NCI-H2171 treated with DMSO at 0.1 percent for 48 hours (cell line): ENCODE measurements at regions not wholly inside any gene's neighbourhood (a gene's known extent, or its start where the extent isn't known, plus 50 kb on each side); places are given as distances from the start of the nearest gene placed in this dataset.
"Not testable (repeated sequence)": the region's sequence is repeated elsewhere in the genome, so short reads cannot be mapped to it uniquely, and the experiment has no call there.

Experiments
- DNase-seq: peaks from one replicate; lab custom pipeline; 2025; lab: John Stamatoyannopoulos, UW

DNA sequence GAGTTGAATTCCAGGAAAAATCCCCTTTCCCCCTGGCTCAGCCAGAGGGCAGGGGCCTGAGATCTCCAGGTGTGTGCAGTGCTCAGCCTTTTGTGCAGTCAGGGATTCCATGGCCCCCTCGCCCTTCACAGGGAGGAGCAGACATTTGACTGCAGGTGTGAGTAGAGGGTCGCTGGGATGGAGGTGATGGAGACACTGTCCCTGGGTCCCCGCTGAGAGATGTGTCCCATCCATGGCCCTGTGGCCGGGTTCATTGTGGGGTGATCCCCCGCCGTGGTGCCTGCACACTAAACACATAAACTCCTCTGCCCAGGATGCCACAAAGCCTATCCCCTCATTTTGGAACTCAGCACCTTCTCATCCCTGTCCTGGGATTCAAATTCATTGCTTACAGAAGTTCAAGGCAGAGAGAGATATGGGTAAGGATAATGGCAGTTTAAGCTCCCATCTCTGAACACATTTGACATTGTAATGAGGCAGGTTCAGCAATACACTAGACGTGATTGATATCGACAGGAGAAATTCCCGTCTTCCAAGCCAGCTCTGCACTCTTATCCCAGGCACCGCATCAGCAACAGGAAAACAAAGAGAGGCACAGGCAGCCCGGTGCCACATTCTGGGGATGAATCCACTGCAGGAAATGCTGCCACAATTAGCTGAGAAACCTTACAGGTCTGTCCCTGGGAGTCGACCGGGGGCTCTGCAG lies 55.3 kb upstream of the SFSWAP start:
- DNase-seq: not testable (repeated sequence)

- not testable (repeated sequence) for DNase-seq
These were observed 54.1 kb upstream of the SFSWAP start for GRCh38 chr12:131656796-131657195.

GRCh38 chr12:131658605-131659004 lies 52.3 kb upstream of the SFSWAP start:
- not testable (repeated sequence) for DNase-seq

GRCh38 chr12:131659484-131659883 lies 51.4 kb upstream of the SFSWAP start:
- DNase-seq: not testable (repeated sequence)

DNA sequence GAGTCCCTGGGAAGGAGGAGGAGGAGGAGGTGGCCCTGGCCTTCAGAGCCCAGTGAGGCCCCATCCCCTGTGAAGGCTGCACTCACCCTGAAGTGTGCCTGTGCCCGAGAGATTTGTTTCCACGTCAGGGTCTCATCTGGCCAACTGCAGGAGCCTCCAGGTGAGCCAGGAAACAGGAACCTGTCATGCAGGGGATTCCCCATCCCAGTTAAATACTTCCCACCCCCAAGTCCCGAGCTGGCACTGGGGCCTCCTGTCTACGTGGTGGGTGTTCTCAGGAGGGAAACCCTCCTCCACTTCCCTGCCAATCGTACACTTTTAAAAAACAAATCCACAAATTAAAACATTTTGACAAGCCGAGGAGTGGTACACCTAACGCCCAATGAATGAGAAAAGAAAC lies 50.9 kb upstream of the SFSWAP start:
- DNase-seq: not testable (repeated sequence)

DNA sequence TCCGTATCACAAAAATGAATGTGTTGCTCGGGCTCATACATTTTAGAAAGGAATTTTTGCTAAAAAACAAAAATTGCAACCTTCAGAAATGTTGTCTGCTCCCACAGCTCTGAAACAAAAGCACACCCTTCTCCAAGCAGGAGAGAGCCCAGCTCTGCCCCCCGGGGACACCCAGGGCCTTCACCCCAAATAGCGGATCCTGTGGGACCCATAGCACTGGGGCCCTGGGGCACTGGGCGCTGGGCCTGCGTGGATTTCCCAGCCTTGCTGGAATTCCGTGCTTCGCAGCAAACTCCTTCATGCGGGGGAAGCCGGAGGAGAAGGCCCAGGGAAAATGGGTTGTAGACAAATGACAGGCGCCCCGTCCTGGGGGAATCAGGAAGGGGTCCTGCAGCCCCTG lies 50.5 kb upstream of the SFSWAP start:
- not testable (repeated sequence) for DNase-seq
